Karpas-422 (cell line): ENCODE measurements at regions not wholly inside any gene's neighbourhood (a gene's known extent, or its start where the extent isn't known, plus 50 kb on each side); places are given as distances from the start of the nearest gene placed in this dataset.
"Not testable (repeated sequence)": the region's sequence is repeated elsewhere in the genome, so short reads cannot be mapped to it uniquely, and the experiment has no call there.

ENCODE experiments used
- DNase-seq: peaks from one replicate; pipeline ENCODE4 v3.0.0-alpha.2; 2015
- H2AFZ ChIP-seq: fragments of 200-600 bp; sonication (generic); 2 replicates; pipeline ENCODE4 v1.6.1; 2014; ENCODE audit warnings: antibody characterized with exemption, low read length, mixed read lengths
- H3K27ac ChIP-seq: fragments of 200-600 bp; sonication (generic); 2 replicates; pipeline ENCODE4 v1.5.1; 2014; ENCODE audit warnings: mild to moderate bottlenecking, low read length, moderate library complexity
- H3K27me3 ChIP-seq: fragments of 200-600 bp; sonication (generic); 2 replicates; pipeline ENCODE4 v1.6.1; 2014; ENCODE audit warnings: low read length, mixed read lengths
- H3K36me3 ChIP-seq: fragments of 200-600 bp; sonication (generic); 2 replicates; pipeline ENCODE4 v1.6.1; 2014; ENCODE audit warnings: low read length, mixed read lengths; ENCODE audit not compliant: insufficient read depth
- H3K4me1 ChIP-seq: fragments of 200-600 bp; sonication (generic); 2 replicates; pipeline ENCODE4 v1.6.1; 2014; ENCODE audit warnings: mild to moderate bottlenecking, low read length, mixed read lengths
- H3K4me2 ChIP-seq: fragments of 200-600 bp; sonication (generic); 2 replicates; pipeline ENCODE4 v1.6.1; 2014; ENCODE audit warnings: low read length, low read depth, mild to moderate bottlenecking; ENCODE audit not compliant: poor library complexity, severe bottlenecking
- H3K4me3 ChIP-seq: fragments of 200-600 bp; sonication (generic); 2 replicates; pipeline ENCODE4 v1.5.1; 2014; ENCODE audit warnings: mild to moderate bottlenecking, antibody characterized with exemption, low read length, mixed read lengths
- H3K79me2 ChIP-seq: fragments of 200-600 bp; sonication (generic); 2 replicates; pipeline ENCODE4 v1.6.1; 2014; ENCODE audit warnings: mild to moderate bottlenecking, low read length, mixed read lengths
- H3K9ac ChIP-seq: fragments of 200-600 bp; sonication (generic); 2 replicates; pipeline ENCODE4 v1.6.0; 2014; ENCODE audit warnings: low read length
- H3K9me2 ChIP-seq: fragments of 200-600 bp; sonication (generic), shearing (Covaris generic); replicated peaks from 2 replicates; pipeline ENCODE4 v1.6.0; 2014; ENCODE audit warnings: mild to moderate bottlenecking, low read length, moderate library complexity; ENCODE audit not compliant: insufficient read depth
- H3K9me3 ChIP-seq: fragments of 300-700, 200-600 bp; sonication (generic); 2 replicates; pipeline ENCODE4 v1.6.1; 2014; ENCODE audit warnings: low read length, mixed read lengths
- H4K20me1 ChIP-seq: fragments of 200-600 bp; sonication (generic); 2 replicates; pipeline ENCODE4 v1.6.1; 2014; ENCODE audit warnings: mild to moderate bottlenecking, antibody characterized with exemption, low read length, low read depth; ENCODE audit not compliant: insufficient read depth

GRCh38 chr5:101473483-101473882 is 570.4 kb upstream of the ST8SIA4 start:
- no peak overlapping the region for H3K4me2 ChIP-seq
- H3K27ac ChIP-seq, result no peak overlapping the region
- no peaks in the 10 kb centered on the region for H3K36me3 ChIP-seq
- H3K9ac ChIP-seq, result no peak overlapping the region
- H3K9me2 ChIP-seq, result no peaks in the 10 kb centered on the region
- no peaks in the 10 kb centered on the region for H3K79me2 ChIP-seq
- DNase-seq, result no peak
- H3K4me1 ChIP-seq, result no peaks in the 10 kb centered on the region
- H3K9me3 ChIP-seq, result no peaks in the 10 kb centered on the region
- H2AFZ ChIP-seq, result no peak overlapping the region
- H3K27me3 ChIP-seq, result no peaks in the 10 kb centered on the region
- H3K4me3 ChIP-seq, result no peak overlapping the region
- H4K20me1 ChIP-seq, result no peaks in the 10 kb centered on the region

- Histone ChIP-seq H3K4me2 (no peak overlapping the region), H3K36me3 (no peaks in the 10 kb centered on the region), H3K27ac (no peak overlapping the region), H3K79me2 (no peaks in the 10 kb centered on the region), H3K9me2 (no peaks in the 10 kb centered on the region), H3K27me3 (no peaks in the 10 kb centered on the region), H4K20me1 (no peaks in the 10 kb centered on the region), H3K4me1 (no peaks in the 10 kb centered on the region), H3K9ac (no peak overlapping the region), H3K9me3 (no peaks in the 10 kb centered on the region), H2AFZ (no peak overlapping the region), H3K4me3 (no peak overlapping the region)
- DNase-seq, result no peak
These were observed 558.4 kb upstream of the ST8SIA4 start for GRCh38 chr5:101461455-101461854.

- Histone ChIP-seq H3K36me3 (no peaks in the 10 kb centered on the region), H3K9me2 (no peaks in the 10 kb centered on the region), H4K20me1 (no peaks in the 10 kb centered on the region), H2AFZ (no peak overlapping the region), H3K4me1 (no peaks in the 10 kb centered on the region), H3K4me2 (no peak overlapping the region), H3K4me3 (no peak overlapping the region), H3K9me3 (no peaks in the 10 kb centered on the region), H3K79me2 (no peaks in the 10 kb centered on the region), H3K9ac (no peak overlapping the region), H3K27ac (no peak overlapping the region), H3K27me3 (no peaks in the 10 kb centered on the region)
- no peak for DNase-seq
These were observed 555.5 kb upstream of the ST8SIA4 start for GRCh38 chr5:101458587-101458986.

GRCh38 chr5:101455851-101456250 is 552.8 kb upstream of the ST8SIA4 start:
- Histone ChIP-seq H3K79me2 (no peaks in the 10 kb centered on the region), H4K20me1 (no peaks in the 10 kb centered on the region), H3K9me2 (no peaks in the 10 kb centered on the region), H3K4me1 (no peaks in the 10 kb centered on the region), H3K4me3 (no peak overlapping the region), H3K27me3 (no peaks in the 10 kb centered on the region), H3K36me3 (no peaks in the 10 kb centered on the region), H2AFZ (no peak overlapping the region), H3K4me2 (no peak overlapping the region), H3K9ac (no peak overlapping the region), H3K27ac (no peak overlapping the region), H3K9me3 (no peaks in the 10 kb centered on the region)
- no peak for DNase-seq

- no peaks in the 10 kb centered on the region for H3K4me1 ChIP-seq
- no peaks in the 10 kb centered on the region for H3K27me3 ChIP-seq
- no peak overlapping the region for H3K27ac ChIP-seq
- no peaks in the 10 kb centered on the region for H3K36me3 ChIP-seq
- no peak for DNase-seq
- H3K9me3 ChIP-seq, result no peaks in the 10 kb centered on the region
- no peaks in the 10 kb centered on the region for H3K9me2 ChIP-seq
- no peak overlapping the region for H2AFZ ChIP-seq
- H4K20me1 ChIP-seq, result no peaks in the 10 kb centered on the region
- H3K4me2 ChIP-seq, result no peak overlapping the region
- H3K79me2 ChIP-seq, result no peaks in the 10 kb centered on the region
- no peak overlapping the region for H3K4me3 ChIP-seq
- H3K9ac ChIP-seq, result no peak overlapping the region
These were observed 552.0 kb upstream of the ST8SIA4 start for GRCh38 chr5:101455048-101455447.

GRCh38 chr5:101442281-101442680 is 539.2 kb upstream of the ST8SIA4 start:
- H2AFZ ChIP-seq, H3K36me3 ChIP-seq, H3K4me3 ChIP-seq, H3K27me3 ChIP-seq, H3K9ac ChIP-seq, H3K79me2 ChIP-seq, H3K9me3 ChIP-seq, H3K27ac ChIP-seq, H3K9me2 ChIP-seq, H3K4me1 ChIP-seq, H3K4me2 ChIP-seq, DNase-seq, H4K20me1 ChIP-seq: not testable (repeated sequence)

GRCh38 chr5:101440173-101440572 is 537.1 kb upstream of the ST8SIA4 start:
- no peaks in the 10 kb centered on the region for H3K36me3 ChIP-seq
- no peaks in the 10 kb centered on the region for H4K20me1 ChIP-seq
- no peaks in the 10 kb centered on the region for H3K4me1 ChIP-seq
- no peak overlapping the region for H2AFZ ChIP-seq
- no peaks in the 10 kb centered on the region for H3K9me3 ChIP-seq
- no peaks in the 10 kb centered on the region for H3K79me2 ChIP-seq
- no peak overlapping the region for H3K9ac ChIP-seq
- H3K9me2 ChIP-seq, result no peaks in the 10 kb centered on the region
- DNase-seq, result no peak
- no peak overlapping the region for H3K27ac ChIP-seq
- H3K4me3 ChIP-seq, result no peak overlapping the region
- H3K4me2 ChIP-seq, result no peak overlapping the region
- H3K27me3 ChIP-seq, result no peaks in the 10 kb centered on the region

GRCh38 chr5:101437351-101437750 is 534.3 kb upstream of the ST8SIA4 start:
- Histone ChIP-seq H4K20me1 (no peaks in the 10 kb centered on the region), H3K4me3 (no peak overlapping the region), H3K9me3 (no peaks in the 10 kb centered on the region), H3K9ac (no peak overlapping the region), H3K36me3 (no peaks in the 10 kb centered on the region), H2AFZ (no peak overlapping the region), H3K4me1 (no peaks in the 10 kb centered on the region), H3K27ac (no peak overlapping the region), H3K27me3 (no peaks in the 10 kb centered on the region), H3K79me2 (no peaks in the 10 kb centered on the region), H3K9me2 (no peaks in the 10 kb centered on the region), H3K4me2 (no peak overlapping the region)
- DNase-seq, result no peak

GRCh38 chr5:101435768-101436167 is 532.7 kb upstream of the ST8SIA4 start:
- H4K20me1 ChIP-seq, result no peaks in the 10 kb centered on the region
- H3K27ac ChIP-seq, result no peak overlapping the region
- H2AFZ ChIP-seq, result no peak overlapping the region
- H3K9me2 ChIP-seq, result no peaks in the 10 kb centered on the region
- no peaks in the 10 kb centered on the region for H3K4me1 ChIP-seq
- no peak for DNase-seq
- no peaks in the 10 kb centered on the region for H3K27me3 ChIP-seq
- no peak overlapping the region for H3K4me3 ChIP-seq
- H3K4me2 ChIP-seq, result no peak overlapping the region
- no peak overlapping the region for H3K9ac ChIP-seq
- no peaks in the 10 kb centered on the region for H3K36me3 ChIP-seq
- no peaks in the 10 kb centered on the region for H3K9me3 ChIP-seq
- no peaks in the 10 kb centered on the region for H3K79me2 ChIP-seq
